Parathyroid adenoma (tissue), 2 donors: ENCODE measurements at regions not wholly inside any gene's neighbourhood (a gene's known extent, or its start where the extent isn't known, plus 50 kb on each side); places are given as distances from the start of the nearest gene placed in this dataset.

ENCODE experiments used
- H2AFZ ChIP-seq: fragments of 300-600 bp; sonication (generic); one replicate; pipeline ENCODE4 v1.7.0; 2017; ENCODE audit warnings: antibody characterized with exemption, mild to moderate bottlenecking
- H3K27ac ChIP-seq: fragments of 300-600 bp; sonication (generic); one replicate; pipeline ENCODE4 v1.7.0; 2017
- H3K27me3 ChIP-seq: fragments of 300-600 bp; sonication (generic); one replicate; pipeline ENCODE4 v1.7.0; 2017; ENCODE audit warnings: low read length; ENCODE audit not compliant: control insufficient read depth, insufficient read depth
- H3K36me3 ChIP-seq: fragments of 300-600 bp; sonication (generic); one replicate; pipeline ENCODE4 v1.7.0; 2017; ENCODE audit warnings: low read length; ENCODE audit not compliant: control insufficient read depth, insufficient read depth
- H3K4me1 ChIP-seq: fragments of 300-600 bp; sonication (generic); one replicate; pipeline ENCODE4 v1.7.0; 2017; ENCODE audit warnings: control low read depth
- H3K4me2 ChIP-seq: fragments of 300-600 bp; sonication (generic); one replicate; pipeline ENCODE4 v1.7.0; 2017; ENCODE audit warnings: low read length
- H3K4me3 ChIP-seq: fragments of 300-600 bp; sonication (generic); one replicate; pipeline ENCODE4 v1.7.0; 2017; ENCODE audit warnings: low read depth, low read length
- H3K79me2 ChIP-seq: fragments of 300-600 bp; sonication (generic); one replicate; pipeline ENCODE4 v1.7.0; 2017; ENCODE audit warnings: control low read depth
- H3K9ac ChIP-seq: fragments of 300-600 bp; sonication (generic); one replicate; pipeline ENCODE4 v1.7.0; 2017; ENCODE audit warnings: mild to moderate bottlenecking
- H3K9me3 ChIP-seq: fragments of 300-600 bp; sonication (generic); one replicate; pipeline ENCODE4 v1.7.0; 2017; ENCODE audit warnings: low read length; ENCODE audit not compliant: control insufficient read depth
- CTCF ChIP-seq: fragments of 300-600 bp; sonication (generic); IDR thresholded peaks from one replicate; pipeline ENCODE4 v1.7.0; 2017; ENCODE audit warnings: antibody characterized with exemption, mild to moderate bottlenecking
- donor health status: primary hyperparathyroidism.

- H2AFZ ChIP-seq: no peak overlapping the region
- no peak overlapping the region for H3K4me3 ChIP-seq
- no peak overlapping the region for H3K27ac ChIP-seq
- no peaks in the 10 kb centered on the region for H3K9me3 ChIP-seq
- H3K9ac ChIP-seq: no peak overlapping the region
- H3K27me3 ChIP-seq: no peaks in the 10 kb centered on the region
- H3K79me2 ChIP-seq: no peaks in the 10 kb centered on the region
- H3K4me1 ChIP-seq: no peaks in the 10 kb centered on the region
- no peaks in the 10 kb centered on the region for H3K36me3 ChIP-seq
- TF ChIP-seq CTCF: peak; percentile 48
- no peak overlapping the region for H3K4me2 ChIP-seq
These were observed 101.4 kb upstream of the RGS1 start for GRCh38 chr1:192474080-192474683.

- H3K79me2 ChIP-seq: no peaks in the 10 kb centered on the region
- H2AFZ ChIP-seq: no peak overlapping the region
- TF ChIP-seq CTCF: no peak
- no peaks in the 10 kb centered on the region for H3K9me3 ChIP-seq
- H3K27ac ChIP-seq: no peak overlapping the region
- no peaks in the 10 kb centered on the region for H3K27me3 ChIP-seq
- no peak overlapping the region for H3K9ac ChIP-seq
- H3K4me3 ChIP-seq: no peak overlapping the region
- no peaks in the 10 kb centered on the region for H3K4me1 ChIP-seq
- H3K4me2 ChIP-seq: no peak overlapping the region
- no peaks in the 10 kb centered on the region for H3K36me3 ChIP-seq
These were observed 100.2 kb upstream of the RGS1 start for GRCh38 chr1:192475329-192475728.

- H3K4me2 ChIP-seq: no peak overlapping the region
- H3K27ac ChIP-seq: no peak overlapping the region
These were observed 99.6 kb upstream of the RGS1 start for GRCh38 chr1:192475970-192476369.

GRCh38 chr1:192476802-192477298 lies 98.7 kb upstream of the RGS1 start:
- no peaks in the 10 kb centered on the region for H3K36me3 ChIP-seq
- H3K27ac ChIP-seq: no peak overlapping the region
- H3K4me2 ChIP-seq: no peak overlapping the region

More at GRCh38 chr1:192475970-192476369, 99.6 kb upstream of the RGS1 start:
- no peak for TF ChIP-seq CTCF
- Histone ChIP-seq H3K9me3 (no peaks in the 10 kb centered on the region), H3K4me3 (no peak overlapping the region), H3K36me3 (no peaks in the 10 kb centered on the region), H2AFZ (no peak overlapping the region), H3K79me2 (no peaks in the 10 kb centered on the region), H3K4me1 (no peaks in the 10 kb centered on the region), H3K27me3 (no peaks in the 10 kb centered on the region), H3K9ac (no peak overlapping the region)

More at GRCh38 chr1:192476802-192477298, 98.7 kb upstream of the RGS1 start:
- no peaks in the 10 kb centered on the region for H3K79me2 ChIP-seq
- H3K4me1 ChIP-seq: no peaks in the 10 kb centered on the region
- H3K27me3 ChIP-seq: no peaks in the 10 kb centered on the region
- no peak overlapping the region for H2AFZ ChIP-seq
- no peak overlapping the region for H3K4me3 ChIP-seq
- no peaks in the 10 kb centered on the region for H3K9me3 ChIP-seq
- TF ChIP-seq CTCF: no peak
- no peak overlapping the region for H3K9ac ChIP-seq
